C4-2B (cell line): ENCODE measurements at regions not wholly inside any gene's neighbourhood (a gene's known extent, or its start where the extent isn't known, plus 50 kb on each side); places are given as distances from the start of the nearest gene placed in this dataset.

Experiments
- H3K27ac ChIP-seq: fragments of 450-650 bp; 2 replicates; pipeline ENCODE4 v1.5.1; 2017
- CTCF ChIP-seq: fragments of 450-650 bp; conservative IDR thresholded peaks from 2 replicates; pipeline ENCODE4 v1.5.1; 2017; ENCODE audit warnings: mild to moderate bottlenecking
- ZFX ChIP-seq: fragments of 450-650 bp; IDR thresholded peaks from 2 replicates; pipeline ENCODE4 v1.6.1; 2017

DNA sequence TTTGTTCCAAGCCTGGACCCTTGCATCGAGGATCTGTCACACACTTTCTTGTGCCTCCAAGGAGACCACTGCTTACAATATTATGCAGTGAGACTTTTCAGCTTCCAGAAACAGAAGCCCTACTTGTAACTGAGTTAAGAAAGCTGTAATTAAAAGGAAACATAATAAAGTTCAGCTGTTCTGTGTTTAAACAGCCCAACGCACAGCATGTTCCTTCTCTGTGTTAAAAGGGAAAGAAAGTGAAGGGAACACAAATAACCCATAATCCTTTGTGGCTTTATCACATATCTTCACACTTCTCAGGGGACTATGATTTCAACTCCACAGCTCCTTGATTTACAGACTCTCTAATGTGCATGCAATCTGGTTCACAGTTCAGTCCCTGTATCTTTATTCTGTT is 200.3 kb upstream of the MTNR1B start:
- H3K27ac ChIP-seq = no peak overlapping the region
- no peak for TF ChIP-seq ZFX
- no peak for TF ChIP-seq CTCF

DNA sequence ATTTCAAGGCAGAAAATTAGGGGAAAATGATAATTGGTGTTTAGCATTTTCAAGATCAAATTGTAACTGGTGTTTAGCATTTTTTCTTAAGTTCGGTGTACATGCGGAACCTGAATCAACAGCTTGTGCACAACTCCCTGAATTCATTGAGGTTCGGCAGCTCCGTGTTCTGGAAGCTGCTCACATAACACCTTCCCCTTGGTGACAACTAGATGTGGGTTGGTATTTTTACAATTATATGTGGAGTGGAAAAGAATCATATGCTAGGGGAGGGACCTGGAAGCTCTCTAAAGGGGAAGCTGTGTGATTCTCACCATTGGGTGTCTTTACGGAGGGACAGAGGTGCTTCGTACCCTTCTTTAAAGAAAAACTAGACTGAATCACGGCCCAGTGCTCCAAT is 199.0 kb upstream of the MTNR1B start:
- no peak for TF ChIP-seq ZFX
- TF ChIP-seq CTCF = no peak
- no peak overlapping the region for H3K27ac ChIP-seq

DNA sequence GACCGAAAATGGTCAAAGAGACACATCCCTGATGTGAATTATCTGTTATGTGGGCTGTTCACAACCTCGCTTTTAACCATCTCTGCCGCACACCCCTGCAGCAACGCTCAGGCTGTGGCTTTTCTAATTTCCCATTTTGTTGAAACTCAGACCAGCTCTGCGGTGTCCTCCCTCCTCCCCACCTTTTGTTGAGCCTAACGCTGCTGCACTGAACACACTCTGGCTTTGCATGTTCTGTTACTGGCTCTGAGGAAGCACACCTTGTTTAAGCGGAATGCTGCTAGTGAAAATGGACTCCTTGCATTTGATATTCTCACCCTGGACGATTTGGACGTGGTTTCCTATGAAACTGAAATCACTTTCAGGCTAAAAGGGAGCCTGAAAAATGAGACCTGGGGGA is 198.5 kb upstream of the MTNR1B start:
- TF ChIP-seq CTCF = no peak
- TF ChIP-seq ZFX = 0 out of 2 replicates have a peak, but pooled peaks have one; percentile 9
- no peak overlapping the region for H3K27ac ChIP-seq

GRCh38 chr11:92771701-92772100 is 197.8 kb upstream of the MTNR1B start:
- TF ChIP-seq ZFX (no peak), CTCF (no peak)
- H3K27ac ChIP-seq = no peak overlapping the region

DNA sequence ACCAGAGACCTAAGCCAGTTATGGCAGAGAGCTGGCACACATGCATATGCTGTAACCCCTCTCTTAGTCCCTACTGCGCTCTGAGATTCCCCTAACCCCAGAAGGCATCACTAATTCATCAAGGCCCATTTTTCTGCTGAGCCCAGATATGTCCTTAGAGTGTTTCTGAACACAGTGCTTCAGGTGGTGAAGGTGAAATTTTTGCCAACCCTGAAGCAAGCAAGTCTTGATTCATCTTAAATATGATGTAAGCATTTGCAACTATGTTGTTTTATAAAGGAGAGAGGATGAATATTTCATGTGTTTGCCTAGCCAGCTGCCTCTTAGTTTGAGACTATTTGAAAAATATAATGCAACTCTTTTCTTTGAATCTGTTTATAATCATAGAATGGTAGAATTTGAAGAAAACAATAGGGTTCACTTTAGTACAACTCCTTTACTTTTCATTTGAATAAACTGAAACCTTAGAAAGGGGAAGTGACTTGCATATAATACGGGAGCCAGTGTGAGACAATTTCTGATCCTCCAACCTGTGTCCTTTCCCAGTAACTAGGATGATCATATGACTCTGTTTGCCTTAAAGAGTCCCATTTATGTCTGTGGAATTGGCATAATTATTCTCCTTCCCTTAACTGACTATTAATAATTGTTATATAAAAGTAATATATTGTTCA is 194.3 kb upstream of the MTNR1B start:
- TF ChIP-seq ZFX (no peak), CTCF (no peak)
- H3K27ac ChIP-seq = no peak overlapping the region

- H3K27ac ChIP-seq = no peak overlapping the region
- TF ChIP-seq ZFX = no peak
- TF ChIP-seq CTCF = no peak
Observed at GRCh38 chr11:92776676-92777075, 192.8 kb upstream of the MTNR1B start.

DNA sequence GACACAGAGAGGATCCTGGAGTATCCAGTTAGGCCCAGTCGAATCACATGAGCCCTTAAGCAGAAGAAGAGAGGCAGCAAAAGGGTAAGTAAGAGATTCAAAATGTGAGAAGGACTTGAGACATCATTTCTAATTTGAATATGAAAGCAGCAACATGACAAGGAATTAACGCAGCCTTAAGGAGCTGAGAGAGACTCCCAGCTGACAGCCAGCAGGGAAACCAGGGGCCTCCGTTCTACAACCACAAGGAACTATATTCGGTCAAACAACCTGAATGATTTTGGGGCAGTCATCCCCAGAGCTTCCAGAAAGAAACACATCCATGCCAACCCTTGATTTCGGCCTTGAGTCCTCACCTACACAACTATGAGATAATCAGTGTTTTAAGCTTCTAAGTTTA is 189.7 kb upstream of the MTNR1B start:
- no peak overlapping the region for H3K27ac ChIP-seq
- TF ChIP-seq CTCF = no peak
- TF ChIP-seq ZFX = no peak
